NCI-H1694 (cell line): ENCODE measurements at regions not wholly inside any gene's neighbourhood (a gene's known extent, or its start where the extent isn't known, plus 50 kb on each side); places are given as distances from the start of the nearest gene placed in this dataset.
A peak's percentile ranks its signal among the peaks of the same experiment; 100 is the strongest.

Experiments
- DNase-seq: peaks from one replicate; lab custom pipeline; 2025; lab: John Stamatoyannopoulos, UW

DNA sequence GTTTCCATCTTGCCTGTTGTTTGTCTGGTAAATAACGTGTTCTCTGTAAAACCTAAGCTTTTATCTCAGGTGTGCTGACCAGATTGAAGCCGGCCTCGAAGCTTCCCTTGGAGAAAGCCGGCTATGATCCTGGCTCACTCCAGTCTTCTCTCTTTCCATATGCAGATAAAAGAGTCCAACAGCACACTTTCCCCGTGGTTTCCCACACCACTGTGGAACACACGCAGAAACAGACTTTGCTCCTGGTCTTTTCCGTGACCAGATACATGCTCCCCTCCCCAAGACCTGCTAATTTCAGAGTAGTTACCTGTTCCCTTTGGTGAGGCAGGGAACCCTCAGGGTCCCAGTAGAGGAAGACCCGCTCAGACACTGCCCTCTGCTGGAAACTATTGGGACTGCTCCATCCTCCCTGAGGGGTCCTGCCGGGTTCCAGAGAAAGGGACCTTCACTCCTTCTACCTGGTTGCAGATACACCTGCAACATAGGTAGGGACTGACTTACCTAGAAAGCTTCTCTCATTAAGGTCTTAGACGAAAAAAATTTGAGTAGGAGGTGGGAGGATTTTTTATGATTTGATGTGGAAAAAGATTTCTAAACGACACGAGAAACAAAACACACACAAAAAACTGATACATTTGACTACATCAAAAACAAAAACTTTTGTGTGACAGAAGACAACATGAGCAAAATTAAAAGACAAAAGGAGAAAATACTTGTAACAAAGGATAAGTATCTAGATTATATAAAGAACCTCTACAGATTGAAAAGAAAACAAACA lies 415.4 kb upstream of the CCDC196 start:
- peak; percentile 66 for DNase-seq

DNA sequence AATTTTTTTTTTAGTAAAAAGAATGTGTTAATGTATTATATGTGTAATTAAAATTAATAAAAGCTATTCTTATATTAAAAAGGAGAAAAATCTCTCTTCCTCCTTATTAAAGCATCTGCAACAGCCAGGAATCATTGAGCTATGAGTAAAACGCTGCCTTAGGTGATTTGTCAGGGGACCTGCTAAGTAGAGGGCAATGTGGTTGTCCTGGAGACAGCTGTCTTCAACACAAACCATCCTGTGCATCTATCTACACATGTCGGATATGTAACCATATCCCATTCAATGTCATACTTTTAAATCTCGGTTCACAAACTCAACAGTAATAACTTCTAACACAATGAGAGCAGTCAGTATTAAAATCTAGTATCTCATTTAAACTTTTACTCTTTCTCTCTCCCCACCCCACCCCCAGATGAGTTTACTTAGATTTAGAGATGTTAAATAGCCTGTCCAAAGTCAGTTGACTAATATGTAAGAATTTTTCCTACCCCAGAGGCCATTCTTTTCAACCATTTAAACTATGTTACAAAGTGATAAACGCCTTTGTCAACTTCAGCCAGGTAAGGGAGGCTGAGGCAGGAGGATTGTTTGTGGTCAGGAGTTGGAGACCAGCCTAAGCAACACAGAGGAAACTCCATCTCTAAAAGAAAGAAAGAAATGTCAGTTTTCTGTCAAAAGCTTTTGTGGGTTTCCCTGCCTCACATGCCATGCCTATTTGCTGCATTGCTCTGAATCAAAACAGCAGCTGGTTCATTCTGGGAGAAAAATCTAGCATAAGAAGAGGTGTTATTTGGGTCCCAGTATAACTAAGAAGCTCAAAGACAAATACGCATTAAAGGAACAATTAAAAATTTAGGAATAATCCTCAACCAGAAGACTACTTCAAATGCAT lies 413.7 kb upstream of the CCDC196 start:
- DNase-seq = no peak

DNA sequence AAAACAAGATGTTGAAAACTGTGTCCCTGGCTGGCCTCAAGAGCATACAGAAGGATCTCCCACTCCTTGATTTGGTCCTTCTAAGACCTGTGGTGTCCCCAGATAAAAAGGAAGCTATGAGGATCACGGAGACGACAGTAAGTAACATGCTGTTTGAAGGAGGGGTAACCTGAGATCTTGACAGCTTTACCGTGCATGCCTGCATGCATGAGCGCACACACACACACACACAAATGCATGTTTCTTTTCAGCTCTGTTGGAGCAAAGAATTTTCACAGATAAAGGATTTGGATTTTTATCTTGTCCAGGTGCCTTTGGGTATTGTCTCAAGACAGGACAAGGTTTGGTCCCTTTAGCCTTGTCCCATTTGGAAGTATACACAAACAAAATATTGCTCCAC lies 411.6 kb upstream of the CCDC196 start:
- DNase-seq = peak; percentile 35

DNA sequence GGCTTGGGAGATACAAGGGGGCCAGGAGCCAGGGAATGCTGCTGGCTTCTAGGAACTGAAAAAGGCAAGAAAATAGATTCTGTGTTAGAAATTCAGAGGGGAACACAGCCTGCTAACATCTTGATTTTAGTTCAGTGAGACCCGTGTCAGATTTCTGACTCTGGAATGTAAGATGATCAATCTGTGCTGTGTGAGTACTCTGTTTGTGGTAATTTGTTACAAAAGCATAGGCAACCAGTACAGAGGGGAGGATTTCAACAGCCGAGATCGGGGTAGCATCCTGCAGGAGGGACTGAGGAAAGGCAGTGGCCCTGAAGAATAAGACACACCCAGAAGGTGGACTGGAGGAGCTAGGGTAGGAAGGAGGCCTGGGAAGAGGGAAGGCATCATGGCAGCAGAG lies 410.0 kb upstream of the CCDC196 start:
- DNase-seq = no peak

DNA sequence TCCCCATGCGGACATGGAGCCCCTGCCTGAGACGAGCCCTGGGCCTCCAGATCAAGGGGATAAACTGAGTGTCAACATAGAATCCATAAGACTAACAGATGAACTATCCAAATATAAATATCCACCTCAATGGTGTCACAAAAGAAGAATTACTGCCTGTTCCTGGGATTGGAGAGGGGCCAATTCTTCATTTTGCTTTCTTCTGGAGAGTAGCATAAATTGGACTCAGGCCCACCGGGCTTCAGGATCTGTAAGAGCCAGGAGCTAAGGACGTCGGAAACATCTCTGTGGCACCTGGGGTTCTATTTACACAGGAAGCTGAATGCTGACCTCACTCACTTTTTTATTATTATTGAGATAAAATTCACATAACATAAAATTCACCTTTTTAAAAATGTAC lies 408.2 kb upstream of the CCDC196 start:
- peak; percentile 15 for DNase-seq

DNA sequence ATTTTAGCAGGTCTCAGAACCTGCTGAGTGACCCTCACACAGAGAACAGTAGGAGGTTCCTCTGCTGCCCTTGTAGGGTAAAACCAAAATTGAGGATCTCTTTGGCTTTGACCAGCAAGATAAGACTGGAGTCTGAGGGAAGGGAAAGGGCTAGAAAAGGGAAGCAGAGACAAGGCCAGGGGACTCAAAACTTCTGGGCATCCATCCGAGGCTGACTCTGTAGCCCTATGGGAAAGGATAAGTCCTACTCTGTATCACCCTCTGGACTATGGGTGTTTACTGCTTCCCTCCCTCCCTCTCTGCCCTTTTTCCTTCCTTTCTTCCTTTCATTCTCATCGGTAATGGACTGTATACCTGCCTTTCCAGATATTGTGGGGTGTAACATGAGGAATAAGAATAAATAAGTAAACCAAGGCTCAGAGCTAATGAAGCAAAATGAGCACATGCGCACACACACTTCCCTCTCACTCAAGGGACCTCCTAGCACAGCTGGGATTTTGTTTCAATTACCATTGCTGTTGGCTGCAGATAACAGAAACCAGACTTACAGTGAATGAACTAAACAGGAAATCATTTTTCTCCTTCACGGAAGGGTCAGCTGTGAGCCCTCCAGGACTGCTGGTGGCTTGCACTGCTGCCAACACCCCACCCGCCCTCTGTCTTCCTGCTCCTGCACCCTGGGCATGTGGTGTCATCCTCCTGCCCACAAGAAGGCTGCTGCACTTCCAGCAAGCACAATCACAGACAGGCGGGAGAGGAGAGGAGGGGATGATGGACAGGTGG lies 404.4 kb upstream of the CCDC196 start:
- DNase-seq = no peak

DNA sequence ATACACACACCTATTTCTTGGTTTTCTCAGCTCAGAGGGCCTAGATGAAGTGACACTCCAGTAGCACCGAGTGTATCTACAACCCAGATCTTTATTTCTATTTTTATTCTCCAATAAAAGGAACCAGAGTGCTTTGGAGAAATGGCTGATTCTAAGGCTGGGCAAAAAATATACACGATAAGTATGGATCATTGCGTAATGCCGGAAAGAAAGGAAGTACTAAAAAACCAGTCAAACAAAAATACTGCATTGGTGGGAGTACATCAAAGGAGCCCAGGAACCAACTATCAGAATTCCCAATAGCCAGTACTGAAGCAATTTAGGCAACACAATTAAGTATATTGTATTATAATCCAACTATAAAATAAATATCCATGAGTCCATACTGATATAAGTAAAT lies 400.9 kb upstream of the CCDC196 start:
- no peak for DNase-seq

DNA sequence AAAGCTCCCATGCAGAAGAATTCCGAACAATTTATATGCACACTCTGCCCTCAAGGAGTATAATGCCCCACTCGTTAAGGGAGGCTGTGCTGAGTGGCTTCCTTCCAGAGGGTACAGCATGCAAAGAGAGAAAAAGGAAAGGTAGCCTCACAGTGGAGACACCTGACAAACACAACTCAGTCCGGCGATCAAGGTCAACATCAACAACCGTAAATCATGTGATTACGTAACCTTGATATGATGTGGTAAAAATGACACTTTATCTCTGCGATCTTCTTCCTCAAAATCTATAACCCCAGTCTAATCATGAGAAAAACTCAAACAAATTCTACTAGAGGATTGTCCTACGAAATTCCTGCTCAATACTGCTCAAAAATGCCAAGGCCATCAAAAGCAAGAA lies 400.5 kb upstream of the CCDC196 start:
- no peak for DNase-seq

DNA sequence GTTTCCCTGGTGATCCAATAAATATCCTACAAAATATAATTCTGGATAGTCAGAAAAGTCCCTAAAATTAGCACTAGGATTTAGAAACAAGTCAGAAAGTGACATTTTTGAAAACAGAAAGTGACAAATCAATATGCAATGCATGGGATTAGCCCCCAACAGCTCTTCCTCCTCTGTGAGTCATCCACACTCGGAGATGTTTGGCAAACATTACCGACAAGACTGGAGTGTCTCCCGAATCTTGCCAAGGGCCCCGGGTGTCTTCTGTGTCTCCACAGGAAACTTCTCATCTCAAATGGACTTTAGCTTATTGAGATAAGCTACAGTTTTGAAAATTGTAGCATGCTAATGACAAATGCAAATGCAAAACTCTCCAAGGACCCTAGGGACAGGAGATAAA lies 398.9 kb upstream of the CCDC196 start:
- DNase-seq = no peak

DNA sequence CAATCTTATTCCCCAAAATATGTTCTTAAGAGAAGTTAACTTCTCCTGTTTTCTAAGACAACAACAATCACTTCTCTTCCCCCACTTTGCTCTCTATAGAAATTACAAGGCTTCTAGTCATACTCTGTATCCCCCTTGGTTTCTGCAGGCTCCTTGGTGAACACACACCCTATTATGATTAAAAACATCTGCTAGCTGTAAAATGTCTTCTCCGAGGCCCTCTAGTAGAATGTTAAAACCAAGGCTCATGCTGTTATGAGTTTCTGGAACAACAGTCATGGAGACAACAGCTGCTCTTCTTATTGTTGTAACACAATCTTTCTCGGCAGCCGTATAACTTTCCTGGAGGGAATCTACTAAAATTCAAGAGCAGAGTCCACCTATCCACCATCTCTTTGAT lies 397.5 kb upstream of the CCDC196 start:
- DNase-seq = no peak

DNA sequence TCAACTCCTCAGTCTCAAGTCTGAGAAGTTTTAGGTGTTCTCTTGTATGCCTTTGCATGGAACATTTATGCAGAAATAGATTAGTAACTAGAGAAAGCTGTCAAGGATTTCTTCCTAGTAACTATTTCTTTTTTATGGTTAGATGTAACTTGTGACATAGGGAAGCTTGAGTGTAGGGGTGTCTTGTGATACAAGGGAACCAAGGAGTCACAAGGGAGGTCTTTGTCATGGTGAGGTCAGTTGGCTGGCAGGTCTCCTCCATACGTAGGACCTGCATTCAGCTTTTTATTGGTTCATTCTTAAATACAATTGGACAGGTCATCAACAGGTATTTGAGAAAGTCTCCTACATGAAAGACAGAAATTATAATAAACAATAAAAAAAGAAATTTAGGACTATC lies 394.0 kb upstream of the CCDC196 start:
- no peak for DNase-seq

DNA sequence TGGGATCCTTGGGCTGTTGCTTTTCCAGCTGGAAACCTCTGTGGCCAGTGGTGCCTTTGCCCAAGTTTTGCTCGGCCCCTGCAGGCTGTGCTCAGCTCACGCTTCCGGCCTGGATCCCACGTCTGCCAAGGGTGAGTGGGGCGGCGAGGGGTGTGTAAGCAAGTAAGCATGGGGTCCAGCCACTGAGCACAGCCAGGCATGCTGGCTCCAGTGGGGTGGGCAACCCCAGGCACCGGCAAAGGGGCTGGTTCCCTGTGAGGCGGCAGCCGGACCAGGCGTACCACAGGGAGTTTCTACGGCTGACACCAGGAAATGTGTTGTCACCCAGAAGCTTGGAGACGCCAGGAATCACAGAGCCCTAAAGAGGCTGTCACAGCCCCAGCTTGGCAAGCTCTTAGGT lies 393.4 kb upstream of the CCDC196 start:
- DNase-seq = no peak

DNA sequence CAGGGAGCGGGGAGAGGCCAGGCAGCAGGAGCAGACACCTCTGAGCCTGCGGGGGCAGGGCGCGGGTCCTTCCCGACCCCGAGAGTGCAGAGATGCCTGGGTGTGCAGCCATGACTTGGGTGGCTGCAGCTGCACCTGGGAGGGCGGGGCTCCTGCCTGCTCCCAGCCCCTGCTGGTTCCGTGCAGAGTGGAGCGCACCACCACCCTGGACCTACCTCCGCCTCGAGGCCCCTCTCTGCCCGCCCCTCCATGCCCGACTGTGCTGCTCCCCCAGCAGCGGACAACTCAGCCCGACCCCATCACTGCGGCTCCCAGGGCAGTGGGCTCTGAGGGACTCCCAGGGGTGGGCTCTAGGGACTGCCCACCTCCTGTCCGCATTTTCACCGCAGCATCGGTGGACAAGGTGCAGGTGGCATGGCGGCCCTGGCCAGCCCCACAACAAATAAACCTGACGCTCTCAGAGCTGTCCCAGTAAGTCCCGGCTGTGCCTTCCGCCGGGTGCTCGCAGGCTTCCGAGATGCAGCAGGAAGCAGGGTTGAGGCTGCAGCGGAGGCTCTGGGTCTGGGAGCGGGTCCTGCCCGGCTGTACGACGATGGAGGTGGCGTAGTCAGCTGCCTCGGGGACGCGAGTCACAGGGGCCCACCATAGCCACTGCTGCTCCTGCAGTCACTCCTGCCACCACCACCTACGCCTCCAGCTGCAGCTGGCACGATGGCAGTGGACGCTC lies 392.0 kb upstream of the CCDC196 start:
- DNase-seq = no peak

DNA sequence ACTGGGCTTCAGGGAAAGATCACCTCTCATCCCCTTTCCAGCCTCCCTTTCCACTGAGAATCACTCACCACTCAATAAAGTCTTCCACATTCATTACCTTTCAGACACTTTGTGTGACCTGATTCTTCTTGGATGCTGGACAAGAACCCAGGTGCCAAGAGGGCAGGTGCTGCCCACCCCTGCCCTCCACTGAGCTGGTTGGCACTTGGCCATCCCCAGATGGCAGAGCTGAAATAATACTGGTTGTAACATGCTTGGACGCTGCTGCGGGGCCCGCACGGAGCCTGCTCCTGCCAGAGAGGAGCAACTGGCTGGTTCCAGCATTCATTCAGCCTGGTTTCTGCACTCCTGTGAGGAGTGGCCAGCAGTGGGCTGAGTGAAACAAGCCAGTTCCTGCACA lies 386.7 kb upstream of the CCDC196 start:
- DNase-seq = peak; percentile 43

DNA sequence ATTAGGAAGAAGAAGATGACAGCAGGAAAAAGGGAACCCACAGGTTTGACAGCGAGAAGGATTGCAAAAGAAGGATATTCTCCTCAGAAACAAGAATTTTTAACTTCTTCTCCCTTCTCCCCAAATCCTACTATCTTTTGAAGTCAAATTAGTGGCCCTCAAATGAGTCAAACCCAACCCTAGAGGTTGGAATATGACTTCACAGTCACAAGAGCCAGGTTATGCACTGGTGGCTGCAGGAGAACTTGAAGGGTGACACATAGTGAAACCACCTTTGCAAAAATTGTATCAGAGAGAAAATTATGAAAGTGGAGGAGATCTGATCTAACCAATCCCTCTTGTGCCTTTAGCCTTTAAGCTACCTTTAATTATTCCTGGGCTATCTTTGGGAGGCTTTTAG lies 386.2 kb upstream of the CCDC196 start:
- DNase-seq = no peak

DNA sequence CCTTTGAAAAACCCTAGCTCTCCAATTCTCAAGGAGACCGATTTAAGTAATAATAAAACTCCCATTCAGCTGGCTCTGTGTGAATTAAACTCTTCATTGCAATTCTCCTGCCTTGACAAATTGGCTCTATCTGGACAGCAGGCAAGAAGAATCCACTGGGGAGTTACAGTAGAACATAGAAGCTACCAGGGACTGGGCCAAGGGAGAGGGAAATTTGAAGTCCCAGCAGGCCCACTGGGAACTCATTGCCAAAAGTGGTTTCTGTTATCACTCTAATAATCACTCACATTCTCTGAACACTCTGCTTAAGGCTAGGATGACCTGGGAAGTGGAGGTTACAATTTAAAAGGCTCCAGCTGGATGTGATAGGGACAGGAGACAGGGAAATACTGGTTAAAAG lies 384.5 kb upstream of the CCDC196 start:
- no peak for DNase-seq

DNA sequence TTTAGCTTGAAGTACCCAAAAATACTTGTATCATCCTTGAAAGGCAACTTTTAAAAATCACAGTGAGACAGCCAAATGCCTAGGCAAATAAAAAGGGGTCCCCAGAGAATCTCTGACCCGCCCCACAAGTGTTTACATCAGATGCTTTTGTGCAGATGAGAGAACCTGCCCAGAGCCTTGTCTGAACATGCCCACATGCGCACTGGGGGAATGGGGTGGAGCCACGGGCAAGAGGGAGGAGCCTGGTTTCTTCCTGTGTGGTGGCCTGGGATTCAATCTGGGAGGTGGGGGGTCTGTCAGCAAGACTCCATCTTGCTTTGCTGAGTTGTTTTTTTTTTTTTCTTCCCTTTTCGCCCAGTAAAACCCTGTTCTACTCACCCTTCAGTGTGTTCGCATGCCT lies 381.7 kb upstream of the CCDC196 start:
- DNase-seq = no peak

DNA sequence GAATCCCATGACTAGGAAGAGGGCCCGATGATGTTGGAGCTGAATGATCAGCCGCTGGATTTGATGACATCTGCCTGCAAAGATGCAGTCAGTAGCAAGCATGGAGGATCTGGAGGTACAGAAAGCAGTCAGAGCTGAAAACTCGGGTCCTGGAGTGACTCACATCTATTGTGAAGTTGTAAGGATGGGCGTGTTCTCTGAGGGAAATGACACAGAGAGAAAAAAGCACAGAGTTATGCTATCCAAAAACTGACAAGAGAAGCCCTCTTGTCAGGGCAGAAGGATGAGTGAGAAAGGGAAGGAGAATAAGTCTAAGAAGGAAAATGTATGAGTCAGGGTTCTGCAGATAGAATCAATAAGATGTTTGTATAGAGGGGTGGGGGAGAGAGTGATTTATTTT lies 380.4 kb upstream of the CCDC196 start:
- DNase-seq = no peak

DNA sequence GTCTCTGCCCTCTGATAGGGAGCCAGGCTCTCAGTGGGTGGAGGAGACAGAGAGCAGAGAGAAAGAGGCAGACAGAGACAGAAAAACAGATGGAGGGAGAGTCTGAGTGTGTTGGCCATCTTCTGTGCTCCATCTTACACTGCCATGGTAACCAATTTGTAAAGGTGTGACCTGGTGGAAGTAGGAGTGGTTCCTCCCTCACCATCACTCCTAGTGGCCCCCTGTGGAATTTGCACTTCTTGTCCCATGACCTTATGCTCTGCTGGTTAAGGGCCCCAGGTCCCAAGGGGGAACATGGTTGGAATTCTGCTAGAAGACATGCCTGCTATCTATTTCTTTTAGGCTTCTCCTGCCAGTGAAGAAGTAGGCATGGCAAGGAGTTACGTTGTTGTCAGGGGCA lies 376.7 kb upstream of the CCDC196 start:
- no peak for DNase-seq

DNA sequence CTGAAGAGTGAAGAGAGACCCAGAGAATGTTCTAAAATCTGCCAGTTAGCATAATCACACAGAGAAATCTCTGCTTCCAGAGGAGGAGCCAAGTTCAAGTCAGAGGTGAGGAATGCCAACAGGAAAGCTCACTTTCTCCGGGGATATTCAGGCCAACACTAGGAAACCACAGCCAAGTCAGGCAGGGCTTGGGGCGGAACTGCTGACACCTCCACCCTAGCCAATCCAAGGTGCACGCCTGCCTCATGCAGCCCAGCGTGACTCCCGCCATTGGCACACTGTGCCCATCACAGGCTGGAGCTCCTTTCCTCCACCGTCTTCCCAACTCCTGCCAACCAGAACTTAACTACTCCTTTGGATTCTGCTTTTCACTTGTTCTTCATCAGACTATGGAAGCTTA lies 374.3 kb upstream of the CCDC196 start:
- no peak for DNase-seq

DNA sequence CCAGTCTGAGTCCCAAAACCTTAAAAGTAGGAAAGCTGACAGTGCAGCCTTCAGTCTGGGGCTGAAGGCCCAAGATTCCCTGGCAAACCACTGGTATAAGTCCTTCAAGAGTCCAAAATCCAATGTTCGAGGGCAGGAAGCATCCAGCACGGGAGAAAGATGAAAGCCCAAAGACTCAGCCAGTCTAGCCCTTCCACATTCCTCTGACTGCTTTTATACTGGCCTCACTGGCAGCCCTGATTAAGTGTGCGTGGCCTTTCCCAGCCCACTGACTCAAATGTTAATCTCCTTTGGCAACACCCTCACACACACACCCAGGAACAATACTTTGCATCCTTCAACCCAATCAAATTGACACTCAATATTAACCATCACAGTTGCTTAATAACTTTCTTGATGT lies 372.1 kb upstream of the CCDC196 start:
- no peak for DNase-seq
